ENCODE measurements at regions not wholly inside any gene's neighbourhood (a gene's known extent, or its start where the extent isn't known, plus 50 kb on each side); places are given as distances from the start of the nearest gene placed in this dataset.

DNA sequence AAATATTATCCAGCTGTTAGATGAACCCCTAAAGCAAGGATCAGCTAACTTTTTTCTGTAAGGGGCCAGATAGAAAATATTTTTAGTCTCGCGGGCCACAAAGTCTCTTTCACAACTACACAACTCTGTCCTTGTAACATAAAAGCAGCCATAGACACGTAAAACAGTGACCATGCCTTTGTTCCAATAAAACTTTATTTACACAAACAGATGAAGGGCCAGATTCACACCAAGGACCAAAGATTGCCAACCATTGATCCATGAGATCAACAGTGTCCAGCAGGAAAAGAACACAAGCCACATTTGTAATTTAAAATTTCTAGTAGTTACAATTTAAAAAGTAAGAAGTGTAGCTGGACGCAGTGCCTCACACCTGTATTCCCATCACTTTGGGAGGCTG is 109.7 kb downstream of the PHETA1 start:
- no peak for TF ChIP-seq EZH2phosphoT487 (IDR thresholded peaks at IDR 0.05; ENCODE audit: low read depth)
- no peak for TF ChIP-seq CTCF (IDR thresholded peaks at IDR 0.05; ENCODE audit: low read depth, low read length)

Data from OCI-LY3 (cell line).